H1 (cell line): ENCODE measurements at regions not wholly inside any gene's neighbourhood (a gene's known extent, or its start where the extent isn't known, plus 50 kb on each side); places are given as distances from the start of the nearest gene placed in this dataset.
"Not testable (repeated sequence)": the region's sequence is repeated elsewhere in the genome, so short reads cannot be mapped to it uniquely, and the experiment has no call there.

Source experiments
- CTCF ChIA-PET: fragments of 300-600 bp; sonication (Branson Sonifier 250); formaldehyde crosslinking; loops from one replicate; lab custom pipeline; 2021; ENCODE audit not compliant: partially characterized antibody; lab: Charles Lee
- POLR2A ChIA-PET: fragments of 300-600 bp; sonication (Branson Sonifier 250); formaldehyde crosslinking; loops from one replicate; lab custom pipeline; 2021; ENCODE audit warnings: inconsistent platforms; ENCODE audit not compliant: partially characterized antibody; lab: Charles Lee
- DNase-seq, 2 experiments: peaks; one replicate each; pipeline versions ENCODE4 v3.0.0 to v3.0.0-alpha.2; 2010 to 2022; ENCODE audit warnings: low spot score in 2 of 2, low read depth in 1 of 2, mixed read lengths in 1 of 2
- FAIRE-seq: peaks from 2 replicates; lab custom pipeline; 2011; peaks lifted over from hg19 to GRCh38; lab: Jason Lieb, UNC
- H2AFZ ChIP-seq: 2 replicates; pipeline ENCODE4 v1.8.1; 2012; ENCODE audit warnings: low read length, inconsistent platforms
- H2AK5ac ChIP-seq: 2 replicates; pipeline ENCODE4 v1.6.1; 2013; ENCODE audit warnings: low read depth, low read length
- H2BK120ac ChIP-seq: replicated peaks from 2 replicates; pipeline ENCODE3; 2013; ENCODE audit warnings: low read depth, low read length, inconsistent platforms
- H2BK12ac ChIP-seq: 2 replicates; pipeline ENCODE4 v1.6.1; 2013; ENCODE audit warnings: low read depth, low read length
- H2BK15ac ChIP-seq: 2 replicates; pipeline ENCODE4 v1.6.1; 2013; ENCODE audit warnings: low read length
- H2BK20ac ChIP-seq: 2 replicates; pipeline ENCODE4 v1.6.1; 2013; ENCODE audit warnings: low read length
- H2BK5ac ChIP-seq: 2 replicates; pipeline ENCODE4 v1.6.1; 2013; ENCODE audit warnings: low read depth, low read length
- H3K14ac ChIP-seq: 2 replicates; pipeline ENCODE4 v1.6.1; 2013; ENCODE audit warnings: inconsistent platforms; ENCODE audit not compliant: insufficient read length
- H3K18ac ChIP-seq: 2 replicates; pipeline ENCODE4 v1.6.1; 2013; ENCODE audit warnings: low read length; ENCODE audit errors: extremely low read depth
- H3K23ac ChIP-seq: 2 replicates; pipeline ENCODE4 v1.6.1; 2013; ENCODE audit warnings: inconsistent platforms; ENCODE audit not compliant: insufficient read length
- H3K23me2 ChIP-seq: 2 replicates; pipeline ENCODE4 v1.6.1; 2013; ENCODE audit warnings: low read depth, low read length
- H3K27ac ChIP-seq: 2 replicates; pipeline ENCODE4 v1.6.1; 2011; ENCODE audit warnings: low read depth, low read length, inconsistent platforms
- H3K27me3 ChIP-seq, 4 experiments: replicated peaks in 1 of 4; 1 replicate in 1 of 4; 2 replicates in 3 of 4; pipeline versions ENCODE4 v1.6.1 to v1.8.1; 2011 to 2013; ENCODE audit warnings: low read length in 3 of 4, mild to moderate bottlenecking in 3 of 4, inconsistent platforms in 2 of 4, mixed read lengths in 2 of 4, moderate library complexity in 1 of 4; ENCODE audit not compliant: control insufficient read depth in 3 of 4, insufficient read depth in 3 of 4; ENCODE audit errors: extremely low read depth in 1 of 4
- H3K36me3 ChIP-seq, 4 experiments: 2 replicates each; pipeline versions ENCODE4 v1.6.1 to v1.8.1; 2011 to 2013; ENCODE audit warnings: mild to moderate bottlenecking in 4 of 4, low read length in 3 of 4, moderate library complexity in 2 of 4, control low read depth in 1 of 4, inconsistent platforms in 1 of 4; ENCODE audit not compliant: insufficient read depth in 4 of 4, control insufficient read depth in 2 of 4
- H3K4ac ChIP-seq: replicated peaks from 2 replicates; pipeline ENCODE3; 2013; ENCODE audit warnings: low read length, low read depth, mixed read lengths, inconsistent platforms; ENCODE audit not compliant: insufficient read length
- H3K4me1 ChIP-seq, 4 experiments: replicated peaks in 1 of 4; 1 replicate in 1 of 4; 2 replicates in 3 of 4; pipeline versions ENCODE4 v1.6.1 to v1.8.1; 2011 to 2013; ENCODE audit warnings: low read length in 3 of 4, inconsistent platforms in 2 of 4, mixed read lengths in 1 of 4; ENCODE audit not compliant: insufficient read depth in 4 of 4, control insufficient read depth in 3 of 4
- H3K4me2 ChIP-seq, 2 experiments: 2 replicates each; pipeline versions ENCODE4 v1.6.1 to v1.8.1; 2011 to 2013; ENCODE audit warnings: low read depth in 2 of 2, low read length in 2 of 2, control low read depth in 1 of 2, inconsistent platforms in 1 of 2, mild to moderate bottlenecking in 1 of 2; ENCODE audit not compliant: insufficient read depth in 1 of 2
- H3K4me3 ChIP-seq, 4 experiments: fragments of 200-600, 300-600 bp in 1 of 4; sonication (generic), shearing (Covaris generic), sonication (Bioruptor Twin) in 1 of 4; 2 replicates each; pipeline versions ENCODE4 v1.5.1 to v1.8.1; 2011 to 2016; ENCODE audit warnings: low read length in 4 of 4, low read depth in 3 of 4, control low read depth in 2 of 4, inconsistent platforms in 2 of 4, mild to moderate bottlenecking in 2 of 4, mixed read lengths in 1 of 4, moderate library complexity in 1 of 4; ENCODE audit not compliant: insufficient read depth in 2 of 4; ENCODE audit errors: extremely low read depth in 1 of 4
- H3K56ac ChIP-seq: replicated peaks from 2 replicates; pipeline ENCODE3; 2013; ENCODE audit warnings: low read depth, mild to moderate bottlenecking, mixed read lengths, low read length, inconsistent platforms; ENCODE audit not compliant: insufficient read length
- H3K79me1 ChIP-seq: 2 replicates; pipeline ENCODE4 v1.6.1; 2013; ENCODE audit warnings: low read depth, low read length, control low read depth
- H3K79me2 ChIP-seq, 2 experiments: 2 replicates each; pipeline versions ENCODE4 v1.6.1 to v1.8.1; 2012 to 2013; ENCODE audit warnings: low read length in 2 of 2, mild to moderate bottlenecking in 2 of 2, inconsistent platforms in 1 of 2; ENCODE audit not compliant: insufficient read depth in 2 of 2, control insufficient read depth in 1 of 2
- H3K9ac ChIP-seq, 4 experiments: replicated peaks in 1 of 4; 1 replicate in 1 of 4; 2 replicates in 3 of 4; pipeline versions ENCODE4 v1.6.1 to v1.8.1; 2011 to 2013; ENCODE audit warnings: low read depth in 3 of 4, low read length in 3 of 4, control low read depth in 2 of 4, mild to moderate bottlenecking in 2 of 4, moderate library complexity in 2 of 4, inconsistent platforms in 1 of 4; ENCODE audit errors: extremely low read depth in 1 of 4
- H3K9me3 ChIP-seq, 2 experiments: 2 replicates each; pipeline versions ENCODE4 v1.6.1 to v1.8.1; 2012 to 2013; ENCODE audit warnings: mild to moderate bottlenecking in 2 of 2, moderate library complexity in 2 of 2, control low read depth in 1 of 2, inconsistent platforms in 1 of 2, low read depth in 1 of 2, low read length in 1 of 2, mixed read lengths in 1 of 2; ENCODE audit not compliant: insufficient read depth in 2 of 2
- H4K20me1 ChIP-seq, 2 experiments: replicated peaks in 1 of 2; 2 replicates each; pipeline versions ENCODE3 to v1.8.1; 2011 to 2013; ENCODE audit warnings: inconsistent platforms in 2 of 2, low read length in 2 of 2, mild to moderate bottlenecking in 1 of 2; ENCODE audit not compliant: insufficient read depth in 2 of 2, control insufficient read depth in 1 of 2
- H4K5ac ChIP-seq: 2 replicates; pipeline ENCODE4 v1.6.1; 2013; ENCODE audit warnings: low read length, low read depth, mixed read lengths, inconsistent platforms; ENCODE audit not compliant: insufficient read length
- H4K8ac ChIP-seq: 2 replicates; pipeline ENCODE4 v1.8.0; 2013; ENCODE audit warnings: mild to moderate bottlenecking, moderate library complexity, low read length, inconsistent platforms; ENCODE audit not compliant: insufficient read depth; ENCODE audit errors: extremely low read depth
- H4K91ac ChIP-seq: replicated peaks from 2 replicates; pipeline ENCODE3; 2013; ENCODE audit warnings: low read length, mixed read lengths, inconsistent platforms; ENCODE audit not compliant: insufficient read length
- WGBS, 2 experiments: shearing (Covaris generic) in 1 of 2; methylation state at CpG; one replicate each; pipeline versions ENCODE4 v1.1.6 to v1.1.7; 2013 to 2015; ENCODE audit warnings: low lambda C conversion rate in 2 of 2, mixed read lengths in 2 of 2, inconsistent platforms in 1 of 2, low coverage in 1 of 2, missing lambda C conversion rate in 1 of 2; ENCODE audit not compliant: insufficient replicate concordance in 2 of 2, insufficient coverage in 1 of 2, insufficient read length in 1 of 2; ENCODE audit errors: extremely low coverage in 1 of 2, missing lambda C conversion rate in 1 of 2; 5-methylcytosine and 5-hydroxymethylcytosine counted together

DNA sequence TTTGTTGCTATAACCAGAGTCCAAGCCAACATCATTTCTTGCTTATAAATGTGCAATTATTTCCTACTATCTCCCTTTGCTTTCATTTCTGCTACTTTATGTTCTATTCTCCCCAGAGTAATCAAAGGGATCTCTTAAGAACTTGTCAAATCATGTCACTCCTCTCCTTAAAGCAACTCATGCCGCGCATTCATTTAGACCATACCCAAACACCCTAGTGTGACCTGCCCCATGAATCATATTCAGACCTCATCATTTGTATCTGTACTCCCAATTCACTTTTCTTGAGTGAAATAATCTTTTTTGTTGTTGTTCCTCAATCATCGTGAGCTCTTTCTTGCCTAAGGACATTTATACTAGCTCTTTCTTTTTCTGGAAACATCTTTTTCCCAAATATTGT, 151.8 kb downstream of the SYT15 start:
- H3K56ac ChIP-seq, H3K4me1 ChIP-seq, H3K9ac ChIP-seq, FAIRE-seq, H2BK5ac ChIP-seq, H4K91ac ChIP-seq, H3K9me3 ChIP-seq, H3K18ac ChIP-seq, H3K4me3 ChIP-seq, H3K79me2 ChIP-seq, H3K14ac ChIP-seq, H3K23ac ChIP-seq, POLR2A ChIA-PET, H2BK120ac ChIP-seq, H3K79me1 ChIP-seq, H3K23me2 ChIP-seq, H2BK12ac ChIP-seq, H3K36me3 ChIP-seq, H3K27me3 ChIP-seq, H2AFZ ChIP-seq, H2AK5ac ChIP-seq, H4K8ac ChIP-seq, H4K5ac ChIP-seq, H4K20me1 ChIP-seq, H3K4ac ChIP-seq, H3K4me2 ChIP-seq, CTCF ChIA-PET, DNase-seq, H3K27ac ChIP-seq, H2BK15ac ChIP-seq, H2BK20ac ChIP-seq: not testable (repeated sequence)
- no CpG with 5 or more reads among the region's 3 CpGs for WGBS, 2 experiments

DNA sequence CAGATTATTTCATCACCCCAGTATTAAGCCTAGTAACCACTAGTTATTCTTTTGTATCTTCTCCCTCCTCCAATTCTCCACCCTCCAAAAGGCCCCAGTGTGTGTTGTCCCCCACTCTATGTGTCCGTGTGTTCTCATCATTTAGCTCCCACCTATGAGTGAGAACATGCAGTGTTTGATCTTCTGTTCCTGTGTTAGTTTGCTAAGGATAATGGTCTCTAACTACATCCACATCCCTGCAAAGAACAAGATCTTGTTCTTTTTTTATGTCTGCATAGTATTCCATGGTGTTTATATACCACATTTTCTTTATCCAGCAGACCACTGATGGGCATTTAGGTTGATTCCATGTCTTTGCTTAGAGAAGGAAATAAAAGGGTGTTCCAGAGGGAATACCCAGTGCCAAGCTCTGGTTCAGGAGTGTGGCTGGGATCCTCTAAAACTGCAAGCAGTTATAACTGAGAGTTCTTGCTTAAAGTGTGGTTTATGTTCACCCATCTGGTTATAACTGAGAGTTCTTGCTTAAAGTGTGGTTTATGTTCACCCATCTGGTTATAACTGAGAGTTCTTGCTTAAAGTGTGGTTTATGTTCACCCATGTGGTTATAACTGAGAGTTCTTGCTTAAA, 154.8 kb downstream of the SYT15 start:
- H3K9ac ChIP-seq, H3K36me3 ChIP-seq, H2AK5ac ChIP-seq, H4K91ac ChIP-seq, H2BK120ac ChIP-seq, H3K56ac ChIP-seq, H2BK12ac ChIP-seq, H3K4me3 ChIP-seq, H3K4me2 ChIP-seq, POLR2A ChIA-PET, H3K4me1 ChIP-seq, FAIRE-seq, H3K79me2 ChIP-seq, H3K27ac ChIP-seq, H2BK20ac ChIP-seq, DNase-seq, H3K14ac ChIP-seq, H3K23ac ChIP-seq, H2BK15ac ChIP-seq, H4K8ac ChIP-seq, H4K5ac ChIP-seq, H3K4ac ChIP-seq, H3K18ac ChIP-seq, H2AFZ ChIP-seq, CTCF ChIA-PET, H3K23me2 ChIP-seq, H2BK5ac ChIP-seq, H3K27me3 ChIP-seq, H3K9me3 ChIP-seq, H3K79me1 ChIP-seq, H4K20me1 ChIP-seq: not testable (repeated sequence)
- no CpG with 5 or more reads among the region's 1 CpG for WGBS, 2 experiments
